Activated T-cell treated with anti-CD3 and anti-CD28 coated beads for 1 hour (primary cell): ENCODE measurements at regions not wholly inside any gene's neighbourhood (a gene's known extent, or its start where the extent isn't known, plus 50 kb on each side); places are given as distances from the start of the nearest gene placed in this dataset.

Experiments
- DNase-seq: peaks from one replicate; pipeline ENCODE4 v3.0.0-alpha.2; 2020; ENCODE audit warnings: low read depth

- no peak for DNase-seq
Observed at GRCh38 chr9:27625751-27626150, 52.5 kb upstream of the C9orf72 start.

- no peak for DNase-seq
Observed at GRCh38 chr9:27626244-27627187, 53.2 kb upstream of the C9orf72 start.

GRCh38 chr9:27627188-27627564, 53.9 kb upstream of the C9orf72 start:
- no peak for DNase-seq

GRCh38 chr9:27628311-27628710, 55.0 kb upstream of the C9orf72 start:
- DNase-seq, result no peak

- no peak for DNase-seq
Observed at GRCh38 chr9:27629425-27629824, 56.1 kb upstream of the C9orf72 start.

GRCh38 chr9:27632254-27632653, 59.0 kb upstream of the C9orf72 start:
- no peak for DNase-seq

- no peak for DNase-seq
Observed at GRCh38 chr9:27633764-27634163, 60.5 kb upstream of the C9orf72 start.

GRCh38 chr9:27634879-27635278, 61.6 kb upstream of the C9orf72 start:
- no peak for DNase-seq

- DNase-seq, result no peak
Observed at GRCh38 chr9:27638716-27639115, 65.4 kb upstream of the C9orf72 start.

GRCh38 chr9:27645161-27645840, 72.0 kb upstream of the C9orf72 start:
- no peak for DNase-seq

- DNase-seq, result no peak
Observed at GRCh38 chr9:27653246-27653645, 80.0 kb upstream of the C9orf72 start.

- DNase-seq, result no peak
Observed at GRCh38 chr9:27653957-27654356, 80.7 kb upstream of the C9orf72 start.

GRCh38 chr9:27654629-27655285, 81.5 kb upstream of the C9orf72 start:
- DNase-seq, result no peak

- DNase-seq, result no peak
Observed at GRCh38 chr9:27655441-27655840, 82.2 kb upstream of the C9orf72 start.

GRCh38 chr9:27659001-27659400, 85.7 kb upstream of the C9orf72 start:
- DNase-seq, result no peak

- DNase-seq, result no peak
Observed at GRCh38 chr9:27659571-27659970, 86.3 kb upstream of the C9orf72 start.

GRCh38 chr9:27660148-27660547, 86.9 kb upstream of the C9orf72 start:
- no peak for DNase-seq

- no peak for DNase-seq
Observed at GRCh38 chr9:27663526-27663925, 90.2 kb upstream of the C9orf72 start.

GRCh38 chr9:27664121-27664779, 91.0 kb upstream of the C9orf72 start:
- no peak for DNase-seq

- no peak for DNase-seq
Observed at GRCh38 chr9:27665136-27665535, 91.9 kb upstream of the C9orf72 start.

- DNase-seq, result no peak
Observed at GRCh38 chr9:27668280-27668679, 95.0 kb upstream of the C9orf72 start.

GRCh38 chr9:27671636-27672035, 98.4 kb upstream of the C9orf72 start:
- no peak for DNase-seq
